NCI-H1417 treated with DMSO at 0.1 percent for 48 hours (cell line): ENCODE measurements at regions not wholly inside any gene's neighbourhood (a gene's known extent, or its start where the extent isn't known, plus 50 kb on each side); places are given as distances from the start of the nearest gene placed in this dataset.

Experiments
- DNase-seq: peaks from one replicate; lab custom pipeline; 2025; lab: John Stamatoyannopoulos, UW

DNA sequence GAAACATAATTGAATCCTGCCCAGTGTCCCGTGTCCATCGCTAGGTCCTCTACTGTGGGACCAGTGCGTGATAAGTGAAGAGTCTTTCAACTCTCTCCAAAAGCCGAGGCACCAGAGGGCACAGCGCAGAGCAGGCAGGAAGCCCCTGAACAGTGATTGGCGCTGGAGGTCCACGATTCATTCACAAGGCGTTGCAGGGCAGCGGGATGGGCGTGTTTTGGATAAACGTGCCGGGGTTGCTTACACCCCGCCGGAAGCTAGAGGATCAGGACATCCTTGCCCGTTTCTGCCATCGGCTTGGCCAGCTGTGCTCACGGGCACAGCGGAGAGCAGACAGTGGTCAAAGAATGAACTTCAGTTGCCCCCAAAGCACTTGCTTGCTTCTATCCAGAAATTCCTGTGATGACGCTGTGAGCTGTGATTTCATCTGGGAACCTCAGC is 86.0 kb upstream of the PFKP start:
- DNase-seq = no peak

DNA sequence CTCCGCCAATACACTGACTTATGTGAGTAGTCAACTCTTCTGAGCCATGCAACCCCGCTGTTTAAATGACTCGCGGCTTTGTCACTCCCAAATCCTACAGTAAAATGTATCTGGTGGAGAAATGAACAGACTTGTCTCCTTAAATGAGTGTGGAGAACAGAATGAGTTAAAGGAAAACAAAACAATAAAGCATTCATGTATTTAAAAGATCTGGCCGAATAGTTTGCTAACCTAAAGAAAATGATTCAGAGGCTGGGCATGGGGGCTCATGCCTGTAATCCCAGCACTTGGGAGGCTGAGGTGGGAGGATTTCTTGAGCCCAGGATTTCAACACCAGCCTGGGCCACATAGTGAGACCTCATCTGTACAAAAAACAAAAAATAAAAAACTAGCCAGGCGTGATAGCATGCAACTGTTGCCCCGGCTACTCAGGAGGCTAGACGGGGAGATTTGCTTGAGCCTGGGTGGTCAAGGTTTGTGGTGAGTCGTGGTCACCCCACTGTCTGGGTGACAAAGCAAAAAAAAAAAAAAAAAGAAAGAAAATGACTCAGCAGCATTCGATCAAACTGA is 86.5 kb upstream of the PFKP start:
- no peak for DNase-seq

DNA sequence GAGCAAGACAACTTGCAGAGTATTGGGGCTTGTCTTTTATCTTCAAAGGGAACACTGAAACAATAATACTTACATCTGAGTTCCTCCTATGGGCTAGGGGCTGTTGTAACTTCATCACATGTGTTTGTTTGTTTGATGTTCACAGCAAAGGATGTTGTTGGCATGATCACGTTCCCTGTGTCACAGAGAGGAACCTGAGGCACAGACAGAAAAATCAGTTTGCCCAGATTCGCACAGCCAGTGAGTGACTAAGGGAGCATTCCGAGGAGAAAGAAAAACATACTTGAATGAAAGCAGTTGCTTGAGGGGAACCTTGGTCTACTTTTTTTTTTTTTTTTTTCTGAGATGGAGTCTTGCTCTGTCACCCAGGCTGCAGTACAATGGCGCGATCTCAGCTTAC is 87.2 kb upstream of the PFKP start:
- no peak for DNase-seq

DNA sequence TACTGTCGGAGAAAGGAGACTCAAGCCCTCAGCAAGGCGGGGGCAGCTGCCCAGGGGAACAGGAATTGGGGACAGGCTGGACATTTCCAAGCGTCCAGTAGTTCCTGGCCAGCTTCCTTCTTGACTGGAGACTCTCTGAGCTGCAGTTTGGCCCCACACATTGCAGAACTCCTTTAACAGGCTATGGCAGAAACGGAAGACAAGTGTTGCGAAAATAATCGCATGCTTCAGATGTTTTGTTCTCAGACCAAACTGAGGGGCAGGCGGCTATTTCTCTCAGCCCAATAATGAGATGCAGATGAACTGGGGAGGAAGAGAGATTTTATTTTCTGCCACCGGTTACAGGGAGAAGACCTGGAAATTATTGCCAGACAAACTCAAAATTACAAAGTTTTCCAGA is 88.0 kb upstream of the PFKP start:
- DNase-seq = no peak

DNA sequence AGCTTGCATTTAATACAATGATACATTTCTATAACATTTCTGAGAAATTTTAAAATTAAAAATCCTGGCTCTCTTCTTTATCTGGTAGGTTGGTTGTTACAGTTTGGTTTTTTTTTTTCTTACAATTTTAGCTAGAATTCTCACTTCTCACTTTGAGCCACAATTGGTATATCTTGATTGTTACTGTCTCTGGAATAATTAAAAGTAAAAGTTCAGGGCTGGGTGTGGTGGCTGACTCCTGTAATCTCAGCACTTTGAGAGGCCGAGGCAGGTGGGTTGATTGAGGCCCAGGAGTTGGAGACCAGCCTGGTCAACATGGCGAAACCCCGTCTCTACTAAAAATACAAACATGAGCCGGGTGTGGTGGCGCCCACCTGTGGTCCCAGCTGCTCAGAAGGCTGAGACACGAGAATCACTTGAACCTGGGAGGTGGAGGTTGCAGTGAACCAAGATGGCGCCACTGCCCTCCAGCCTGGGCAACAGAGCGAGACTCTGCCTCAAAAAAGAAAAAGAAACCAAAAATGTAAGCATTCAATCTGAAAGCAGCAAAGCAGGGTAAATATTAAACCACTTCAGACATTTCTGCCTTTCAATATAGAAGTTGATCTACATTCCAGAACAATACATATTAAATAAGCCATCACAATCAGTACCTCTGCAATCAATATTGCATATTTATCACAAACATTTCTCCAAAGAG is 88.6 kb upstream of the PFKP start:
- DNase-seq = no peak

DNA sequence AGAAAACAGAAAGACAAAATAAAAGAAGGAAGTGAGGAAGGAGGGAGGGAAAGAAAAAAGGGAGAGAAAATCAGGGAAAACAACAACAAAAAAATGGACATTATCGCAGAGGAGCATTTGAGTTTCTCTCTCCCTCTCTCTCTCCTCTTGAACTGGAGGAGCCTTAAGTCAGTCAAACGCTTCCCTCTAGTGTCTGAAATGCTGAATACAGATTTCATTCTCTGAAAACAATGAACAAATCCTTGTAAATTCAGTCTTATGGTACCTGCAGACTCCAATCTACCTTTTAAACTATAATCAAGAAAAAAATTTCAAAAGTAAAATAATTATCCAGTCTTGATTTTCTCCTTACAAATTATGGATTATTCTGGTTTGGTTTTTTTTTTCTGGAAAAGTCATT is 89.2 kb upstream of the PFKP start:
- DNase-seq = no peak

DNA sequence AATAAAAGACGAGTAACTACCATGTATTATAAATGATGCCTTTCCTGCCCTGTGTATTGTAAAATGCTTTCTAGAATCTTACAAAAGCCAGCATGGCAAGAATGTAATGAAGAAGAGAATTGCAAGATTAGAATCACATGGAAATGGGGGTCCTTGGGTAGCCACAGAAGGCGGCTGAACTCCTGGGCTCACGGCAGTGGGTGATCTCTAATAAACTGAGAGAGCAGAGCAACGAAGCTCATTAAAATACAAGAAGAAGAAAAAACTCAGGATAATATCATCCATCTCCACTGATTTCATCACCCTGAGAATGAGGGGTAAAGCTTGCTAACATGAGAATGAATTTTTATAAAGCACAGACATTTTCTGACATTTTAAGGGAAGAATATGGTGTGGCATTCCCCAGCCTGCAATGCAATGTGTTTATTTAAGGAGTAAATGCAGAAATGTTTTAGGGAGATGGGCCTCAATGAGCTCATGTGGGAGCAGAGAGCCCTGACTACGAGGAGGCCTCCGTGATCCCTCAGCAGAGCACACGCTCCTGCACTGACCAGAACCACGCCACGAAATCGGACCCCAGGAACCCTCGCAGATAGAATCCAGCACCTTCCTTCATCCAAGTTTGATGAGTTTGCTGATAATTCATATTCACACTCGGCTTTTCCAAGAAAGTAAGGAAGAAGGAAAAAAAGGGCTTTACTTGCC is 92.7 kb upstream of the PFKP start:
- DNase-seq = no peak

DNA sequence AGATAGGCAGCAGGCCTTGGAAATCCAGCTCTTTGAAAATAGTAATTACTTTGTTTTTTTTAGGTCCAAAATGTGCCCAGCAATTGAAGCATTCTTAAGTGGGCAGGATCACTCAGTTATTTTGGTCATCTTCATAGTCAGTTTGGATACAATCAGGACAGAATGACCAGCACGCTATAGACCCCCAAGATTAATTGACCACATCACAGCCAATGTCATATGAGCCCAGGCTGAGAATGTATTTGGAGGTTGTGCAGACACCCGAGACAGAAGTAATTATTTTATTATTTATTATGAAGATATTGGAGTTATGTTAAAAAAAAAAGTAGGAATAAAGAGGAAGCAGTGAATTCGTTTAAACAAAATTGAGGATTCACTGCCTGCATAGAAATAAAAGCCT is 93.3 kb upstream of the PFKP start:
- DNase-seq = no peak

DNA sequence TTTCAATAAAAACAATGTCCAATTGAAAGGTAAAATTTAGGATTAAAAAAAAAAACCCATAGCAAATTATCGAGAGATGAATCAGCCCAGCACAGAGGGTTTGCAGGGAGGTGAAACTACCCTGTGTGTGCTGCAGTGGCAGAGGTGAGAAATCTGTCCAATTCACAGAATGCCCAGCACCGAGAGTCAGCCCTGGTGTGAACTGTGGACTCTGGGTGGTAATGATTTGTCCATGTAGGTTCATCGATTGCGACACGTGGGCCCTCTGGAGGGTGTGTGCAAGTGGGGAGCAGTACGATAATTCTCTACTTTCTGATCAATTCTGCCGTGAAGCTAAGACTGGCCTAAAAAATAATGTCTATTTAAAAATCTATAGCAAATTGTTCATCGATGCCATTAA is 94.5 kb upstream of the PFKP start:
- no peak for DNase-seq

DNA sequence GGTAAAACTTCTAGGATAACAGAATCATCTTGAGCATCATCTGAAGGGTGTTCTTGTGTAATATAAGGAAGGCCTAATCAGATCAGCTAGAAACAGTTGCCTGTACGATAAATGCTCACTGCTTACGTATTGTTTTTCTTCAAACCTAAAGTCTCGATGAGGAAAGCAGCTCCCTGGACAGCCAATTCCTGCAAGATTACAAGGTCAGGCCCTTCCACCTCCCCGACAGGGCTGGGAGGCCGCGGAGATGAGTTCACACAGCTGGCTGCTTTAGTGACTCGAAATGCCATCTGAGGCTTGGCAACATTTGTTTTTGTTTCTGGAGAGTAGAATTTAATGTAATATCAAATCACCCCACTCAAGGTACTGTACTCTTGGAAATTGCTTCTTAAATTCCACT is 95.1 kb upstream of the PFKP start:
- no peak for DNase-seq

DNA sequence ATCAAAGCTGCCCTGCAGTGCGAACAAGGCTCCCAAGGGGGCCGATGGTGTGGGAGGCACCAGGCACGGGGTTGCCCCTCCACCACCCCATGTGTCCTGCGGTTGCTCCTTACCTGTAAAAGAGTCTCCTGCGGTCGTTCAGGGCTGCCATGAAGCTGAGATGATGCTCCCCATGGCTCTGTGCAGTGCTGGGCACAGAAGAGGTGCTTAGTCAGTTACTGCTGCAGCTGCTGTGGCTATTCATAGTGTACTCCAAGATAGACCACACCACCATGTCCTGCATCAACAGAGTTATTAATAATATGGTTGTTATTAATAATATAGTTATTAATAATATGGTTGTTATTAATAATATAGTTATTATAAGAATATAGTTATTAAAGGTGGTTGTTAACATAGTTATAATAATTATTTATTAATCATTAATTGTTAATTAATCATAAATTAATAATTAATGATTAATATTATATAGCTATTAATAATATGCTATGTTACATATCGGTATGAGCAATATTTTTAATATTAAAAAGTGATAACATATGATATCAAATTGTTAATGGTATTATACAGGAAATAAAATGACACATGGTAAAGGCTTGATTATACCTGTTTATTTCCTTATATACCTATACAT is 97.0 kb upstream of the PFKP start:
- DNase-seq = no peak

DNA sequence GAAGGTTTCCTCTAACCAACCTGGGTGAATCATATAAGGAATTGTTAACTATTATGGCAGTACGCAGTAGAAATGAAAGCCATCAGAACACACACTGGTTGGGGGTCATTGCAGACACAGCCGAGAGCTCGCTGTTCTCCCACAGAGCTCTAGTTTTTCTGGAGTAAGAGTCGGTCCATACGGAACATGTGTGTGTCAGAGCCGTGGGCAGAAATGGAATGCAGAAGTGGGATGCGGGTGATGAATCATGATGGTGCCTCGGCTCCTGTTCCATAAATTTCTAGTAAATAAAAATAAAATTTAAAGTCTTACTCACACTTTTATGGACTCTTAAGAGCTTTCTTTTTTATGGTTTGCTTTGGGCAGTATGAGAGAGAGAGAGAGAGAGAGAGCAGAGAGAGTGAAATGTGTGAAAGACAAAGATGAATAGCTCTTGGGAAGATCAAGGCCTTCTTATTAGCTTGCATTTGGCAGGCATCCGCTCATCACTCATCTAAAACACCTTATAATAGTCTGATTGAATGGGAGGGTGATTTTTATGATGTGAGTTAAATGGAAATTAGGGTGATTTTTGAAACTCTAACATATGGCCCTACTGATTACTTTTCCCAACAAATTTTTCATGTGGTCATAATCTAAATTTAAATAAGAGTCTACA is 98.8 kb upstream of the PFKP start:
- DNase-seq = no peak

DNA sequence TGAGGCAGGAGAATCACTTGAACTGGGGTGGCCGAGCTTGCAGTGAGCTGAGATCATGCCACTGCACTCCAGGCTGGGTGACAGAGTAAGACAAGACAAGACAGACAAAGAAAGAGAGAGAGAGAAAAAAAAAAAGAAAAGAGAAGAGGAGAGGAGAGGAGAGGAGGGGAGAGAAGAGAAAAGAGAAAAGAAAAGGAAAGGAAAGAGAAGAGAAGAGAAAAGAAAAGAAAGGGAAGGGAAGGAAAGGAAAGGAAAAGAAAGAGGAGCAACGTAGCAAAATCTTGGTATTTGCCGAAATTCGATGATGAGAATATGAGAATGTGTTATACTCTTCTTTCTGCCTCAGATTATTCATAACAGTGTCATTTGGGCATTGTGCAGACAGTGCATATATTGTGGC is 101.2 kb upstream of the PFKP start:
- no peak for DNase-seq

DNA sequence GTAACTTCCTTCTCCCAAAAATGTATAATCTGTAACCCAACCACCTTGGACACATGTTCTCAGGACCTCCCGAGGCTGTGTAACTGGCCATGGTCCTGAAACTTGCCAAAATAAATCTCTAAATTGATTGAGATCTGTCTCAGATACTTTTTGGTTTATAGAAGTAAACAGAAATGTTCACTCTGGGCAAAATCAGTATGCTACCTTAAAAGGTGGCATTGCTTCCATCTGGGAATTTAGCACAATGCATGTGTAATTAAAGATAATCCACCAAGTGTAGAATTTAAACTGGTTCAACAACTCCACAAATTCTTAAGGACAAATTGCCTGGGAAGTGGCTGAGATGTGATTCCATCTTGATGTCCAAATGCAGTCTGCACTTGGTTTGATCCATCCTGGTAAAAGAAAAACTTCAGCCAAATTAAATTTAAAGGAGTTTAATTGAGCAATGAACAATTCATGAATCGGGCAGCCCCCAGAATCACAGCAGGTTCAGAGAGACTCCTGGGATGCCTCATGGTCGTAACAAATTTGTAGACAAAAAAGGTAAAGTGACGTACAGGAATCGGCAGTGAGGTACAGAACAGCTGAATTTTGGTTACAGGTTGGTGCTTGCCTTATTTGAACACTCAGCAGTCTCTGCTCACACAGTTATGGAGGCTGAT is 102.6 kb upstream of the PFKP start:
- DNase-seq = no peak

DNA sequence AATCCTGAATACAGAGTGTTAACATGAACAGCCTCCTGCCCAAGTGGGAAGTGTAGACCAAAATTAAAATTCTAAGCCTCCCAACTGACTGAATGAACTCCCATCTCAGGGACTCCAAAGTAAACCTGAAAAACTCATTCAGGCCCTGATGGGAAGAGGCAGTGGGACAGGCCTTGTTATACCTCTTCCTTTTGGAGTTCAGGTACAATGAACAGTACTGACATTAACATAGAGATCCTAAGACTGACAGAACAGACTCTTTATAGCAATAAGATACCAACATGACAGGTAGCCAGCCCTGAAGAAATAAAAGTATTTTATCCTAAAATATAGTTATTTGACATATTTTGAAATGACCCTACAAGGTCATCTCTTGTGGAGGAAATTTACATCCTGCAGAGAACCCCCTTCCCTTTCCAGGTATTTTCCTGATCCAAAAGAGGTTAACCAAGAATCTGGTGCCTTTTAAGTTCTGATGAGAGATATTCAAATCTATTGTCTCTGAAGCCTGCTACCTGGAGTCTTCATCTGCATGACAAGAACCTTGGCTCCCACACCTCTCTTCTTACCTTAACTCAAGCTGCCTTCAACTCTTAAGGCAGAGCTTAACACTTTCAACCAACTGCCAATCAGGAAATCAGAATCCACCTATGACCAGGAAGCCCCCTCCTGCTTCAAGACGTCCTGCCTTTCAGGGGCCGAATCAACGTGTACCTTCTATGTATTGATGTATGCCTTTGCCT is 103.3 kb upstream of the PFKP start:
- DNase-seq = no peak

DNA sequence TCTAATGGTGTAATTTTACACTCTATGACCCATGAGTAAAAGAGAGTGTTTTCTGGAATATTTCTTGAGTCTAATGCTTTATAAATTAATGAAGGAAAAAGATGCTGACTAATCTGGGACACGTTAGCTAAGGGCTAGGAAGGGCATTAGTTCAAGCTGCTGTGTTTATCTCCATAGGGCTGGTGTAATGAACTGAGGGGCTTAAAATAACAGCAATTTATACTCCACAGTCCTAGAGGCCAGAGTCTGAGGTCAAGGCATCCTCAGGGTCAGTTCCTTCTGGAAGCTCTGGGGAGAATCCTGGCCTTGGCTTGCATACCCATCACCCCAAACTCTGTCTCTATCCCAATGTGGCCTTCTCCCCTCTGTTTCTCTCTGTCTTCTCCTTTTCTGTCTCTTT is 105.2 kb upstream of the PFKP start:
- DNase-seq = no peak

DNA sequence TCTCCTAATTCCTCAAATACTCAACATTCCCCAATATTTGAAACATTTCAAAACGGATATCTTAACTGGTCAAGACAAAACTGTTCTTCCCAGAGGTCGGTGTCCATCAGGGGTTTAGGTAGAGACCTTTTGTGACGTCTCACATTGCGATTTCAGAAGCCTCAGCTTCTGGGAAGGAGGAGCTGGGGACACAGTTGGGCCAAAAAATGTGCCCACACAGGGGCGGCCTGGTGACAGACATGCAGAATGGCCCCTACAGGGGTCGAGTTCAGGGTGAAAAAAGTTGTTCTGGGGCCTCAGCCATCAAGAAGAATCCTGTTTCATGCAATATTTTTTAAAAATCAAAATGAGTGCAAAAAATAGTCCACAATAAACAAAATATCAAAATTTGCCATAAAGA is 108.7 kb upstream of the PFKP start:
- no peak for DNase-seq

DNA sequence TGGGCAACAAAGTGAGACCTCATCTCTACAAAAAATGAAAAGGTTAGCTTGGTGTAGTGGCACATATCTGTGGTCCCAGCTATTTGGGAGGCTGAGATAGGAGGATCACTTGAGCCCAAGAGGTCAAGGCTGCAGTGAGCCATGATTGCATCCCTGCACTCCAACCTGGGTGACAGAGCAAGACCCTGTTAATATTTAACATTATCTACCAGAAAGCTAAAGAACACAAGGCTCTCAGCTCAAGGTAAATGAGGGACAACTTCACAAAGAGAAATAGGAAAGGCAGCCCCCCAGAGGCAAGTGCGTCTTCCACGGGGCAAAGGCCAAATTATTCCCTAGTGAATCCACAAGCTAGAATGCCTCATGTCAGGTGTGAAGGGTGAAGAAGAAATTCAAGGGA is 109.6 kb upstream of the PFKP start:
- DNase-seq = no peak

DNA sequence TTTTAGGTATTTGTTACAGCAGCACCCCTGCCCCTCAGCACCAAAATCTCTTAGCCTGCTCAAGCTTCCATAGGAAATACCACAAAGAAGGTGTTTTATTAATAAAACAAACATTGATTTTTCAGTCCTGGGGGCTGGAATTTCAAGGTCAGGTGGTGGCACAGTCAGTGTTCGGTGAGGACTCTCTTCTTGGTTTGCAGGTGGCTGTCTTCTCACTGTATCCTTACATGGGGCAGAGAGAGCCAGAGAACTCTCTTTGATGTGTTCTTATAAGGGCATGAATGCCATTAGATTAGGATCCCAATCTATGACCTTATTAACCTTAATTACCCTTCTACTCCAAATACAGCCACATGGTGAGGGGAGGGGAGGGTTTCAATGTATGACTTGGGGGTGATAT is 112.3 kb upstream of the PFKP start:
- DNase-seq = no peak

DNA sequence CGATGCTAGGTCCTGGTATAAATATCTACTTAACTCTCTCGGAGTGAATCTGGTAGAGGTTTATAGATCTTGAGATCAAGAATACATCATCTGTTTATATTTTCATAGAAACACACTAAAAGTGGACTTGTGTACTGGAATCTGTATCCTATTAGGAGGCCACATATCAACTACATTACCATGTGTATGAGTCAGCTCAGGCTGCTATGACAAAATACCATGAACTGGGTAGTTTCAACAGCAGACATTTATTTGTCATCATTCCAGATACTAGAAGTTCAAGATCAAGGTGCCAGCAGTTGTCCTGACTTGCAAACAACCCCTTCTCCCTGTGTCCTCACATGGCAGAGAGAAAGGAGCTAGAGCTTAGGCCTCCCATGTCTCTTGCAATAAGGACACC is 113.9 kb upstream of the PFKP start:
- DNase-seq = no peak

DNA sequence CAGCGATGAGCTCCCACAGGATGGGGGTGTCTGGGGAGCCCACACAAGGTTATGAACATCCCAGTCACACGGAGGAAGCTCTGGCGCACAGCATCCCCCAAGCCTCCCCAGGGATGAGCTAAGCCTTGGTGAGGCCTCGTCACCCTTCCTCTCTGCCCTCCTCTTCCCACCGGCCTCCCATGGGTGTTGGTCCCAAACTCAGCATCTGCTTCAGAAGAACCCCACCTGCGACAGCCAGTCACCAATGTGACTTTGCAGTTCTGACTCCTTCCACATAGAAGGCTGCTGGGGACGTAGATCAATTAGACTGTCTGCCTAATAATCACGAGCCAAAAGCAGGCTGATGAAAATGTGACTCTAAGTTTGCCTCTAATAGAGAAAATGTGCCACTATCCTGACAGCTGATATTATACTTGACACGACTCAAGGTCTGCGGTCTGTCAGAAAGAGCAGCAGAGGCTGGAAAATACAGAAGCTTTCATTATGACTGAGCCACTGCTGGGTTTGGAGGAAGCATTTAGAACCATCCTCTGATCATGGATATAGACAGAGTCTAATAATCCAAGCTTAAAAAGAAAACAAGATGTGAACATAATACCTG is 116.0 kb upstream of the PFKP start:
- no peak for DNase-seq
